Stimulated activated CD4-positive, alpha-beta T cell treated with anti-CD3 and anti-CD28 coated beads, Interleukin-1b, Interleukin-23, amount 100 ng/mL, for 48 hours (primary cell): ENCODE measurements at regions not wholly inside any gene's neighbourhood (a gene's known extent, or its start where the extent isn't known, plus 50 kb on each side); places are given as distances from the start of the nearest gene placed in this dataset.
"Not testable (repeated sequence)": the region's sequence is repeated elsewhere in the genome, so short reads cannot be mapped to it uniquely, and the experiment has no call there.

Experiments
- DNase-seq: peaks from one replicate; pipeline ENCODE4 v3.0.0-alpha.2; 2020

- DNase-seq = no peak
Observed at GRCh38 chr4:108453366-108453765, 167.0 kb upstream of the RPL34 start.

GRCh38 chr4:108450236-108450898, 170.0 kb upstream of the RPL34 start:
- no peak for DNase-seq

- DNase-seq = no peak
Observed at GRCh38 chr4:108449129-108449528, 171.2 kb upstream of the RPL34 start.

- no peak for DNase-seq
Observed at GRCh38 chr4:108446556-108446955, 173.8 kb upstream of the RPL34 start.

- no peak for DNase-seq
Observed at GRCh38 chr4:108445716-108446115, 174.7 kb upstream of the RPL34 start.

GRCh38 chr4:108443585-108443984, 176.8 kb upstream of the RPL34 start:
- DNase-seq = no peak

- DNase-seq = peak; percentile 26
Observed at GRCh38 chr4:108433832-108434231, 186.5 kb upstream of the RPL34 start.

- DNase-seq = not testable (repeated sequence)
Observed at GRCh38 chr4:108433394-108433793, 187.0 kb upstream of the RPL34 start.

- DNase-seq = no peak
Observed at GRCh38 chr4:108432418-108432817, 188.0 kb upstream of the RPL34 start.

GRCh38 chr4:108431986-108432385, 188.4 kb upstream of the RPL34 start:
- DNase-seq = no peak

GRCh38 chr4:108430921-108431320, 189.5 kb upstream of the RPL34 start:
- DNase-seq = no peak

- no peak for DNase-seq
Observed at GRCh38 chr4:108429662-108430061, 190.7 kb upstream of the RPL34 start.

GRCh38 chr4:108428923-108429322, 191.5 kb upstream of the RPL34 start:
- DNase-seq = no peak

GRCh38 chr4:108427946-108428485, 192.4 kb upstream of the RPL34 start:
- DNase-seq = no peak

GRCh38 chr4:108426493-108426892, 193.9 kb upstream of the RPL34 start:
- peak; percentile 10 for DNase-seq

- no peak for DNase-seq
Observed at GRCh38 chr4:108425988-108426387, 194.4 kb upstream of the RPL34 start.

GRCh38 chr4:108417923-108418322, 202.5 kb upstream of the RPL34 start:
- DNase-seq = no peak

GRCh38 chr4:108416831-108417230, 203.5 kb upstream of the RPL34 start:
- DNase-seq = no peak

- no peak for DNase-seq
Observed at GRCh38 chr4:108415389-108415788, 205.0 kb upstream of the RPL34 start.

- no peak for DNase-seq
Observed at GRCh38 chr4:108411836-108412235, 208.5 kb upstream of the RPL34 start.

- not testable (repeated sequence) for DNase-seq
Observed at GRCh38 chr4:108409691-108410090, 210.7 kb upstream of the RPL34 start.

GRCh38 chr4:108405586-108405985, 214.8 kb upstream of the RPL34 start:
- no peak for DNase-seq

GRCh38 chr4:108400309-108400708, 220.1 kb upstream of the RPL34 start:
- DNase-seq = no peak

GRCh38 chr4:108399610-108400265, 220.6 kb upstream of the RPL34 start:
- DNase-seq = no peak

- DNase-seq = no peak
Observed at GRCh38 chr4:108398836-108399235, 221.5 kb upstream of the RPL34 start.
